ENCODE measurements at regions not wholly inside any gene's neighbourhood (a gene's known extent, or its start where the extent isn't known, plus 50 kb on each side); places are given as distances from the start of the nearest gene placed in this dataset.

- H3K27me3 ChIP-seq (ENCODE audit: control insufficient read depth in 3 of 3, insufficient read depth in 3 of 3, low read depth in 1 of 3, low read length in 3 of 3): no peaks in the 10 kb centered on the region
- H3K9ac ChIP-seq (ENCODE audit: low read depth, low read length, poor library complexity): no peak overlapping the region
- H3K14ac ChIP-seq (ENCODE audit: low read length): no peak overlapping the region
- no peak overlapping the region for H2AFZ ChIP-seq (ENCODE audit: low read length)
- no peak overlapping the region for H4K91ac ChIP-seq (ENCODE audit: low read depth, low read length, poor library complexity)
- no peak for DNase-seq (ENCODE audit: low spot score)
- no peak overlapping the region for H2BK15ac ChIP-seq (ENCODE audit: low read length)
- no peak overlapping the region for H4K8ac ChIP-seq (ENCODE audit: low read depth, low read length)
- H3K23ac ChIP-seq (ENCODE audit: low read depth, low read length, poor library complexity): no peak overlapping the region
- H2BK5ac ChIP-seq (ENCODE audit: low read length): no peak overlapping the region
- H3K4me2 ChIP-seq (ENCODE audit: insufficient read depth, low read length, poor library complexity, severe bottlenecking): no peak overlapping the region
- no peak overlapping the region for H2BK12ac ChIP-seq (ENCODE audit: low read length)
- H3K36me3 ChIP-seq (replicated peaks in 1 of 2; ENCODE audit: control insufficient read depth in 2 of 2, insufficient read depth in 2 of 2, low read length in 2 of 2): no peaks in the 10 kb centered on the region
- no CpG with 5 or more reads among the region's 2 CpGs for WGBS, 2 donors (ENCODE audit: extremely low coverage in 2 of 2, insufficient read length in 2 of 2, insufficient replicate concordance in 1 of 2)
- H3K18ac ChIP-seq (ENCODE audit: low read length): no peak overlapping the region
- no peak overlapping the region for H2BK120ac ChIP-seq (ENCODE audit: low read depth, low read length)
- H3K9me3 ChIP-seq (replicated peaks in 1 of 2; ENCODE audit: control insufficient read depth in 2 of 2, insufficient read depth in 1 of 2, low read depth in 1 of 2, low read length in 2 of 2): no peaks in the 10 kb centered on the region
- H3K79me1 ChIP-seq (ENCODE audit: low read depth, low read length): no peaks in the 10 kb centered on the region
- H3K4me1 ChIP-seq (ENCODE audit: control insufficient read depth in 2 of 2, insufficient read depth in 1 of 2, low read depth in 1 of 2, low read length in 2 of 2): no peaks in the 10 kb centered on the region
- H3K4me3 ChIP-seq (ENCODE audit: low read length in 2 of 2): no peak overlapping the region
- H3K27ac ChIP-seq (replicated peaks; ENCODE audit: low read length): no peak overlapping the region
- no peak overlapping the region for H3K4ac ChIP-seq (ENCODE audit: low read length)
- H2AK5ac ChIP-seq (ENCODE audit: low read depth, low read length): no peak overlapping the region
These were observed 143.2 kb downstream of the RAP2B start for GRCh38 chr3:153305189-153305588.

GRCh38 chr3:153311541-153311940 is 149.5 kb downstream of the RAP2B start:
- H2BK5ac ChIP-seq (ENCODE audit: low read length): no peak overlapping the region
- no peak overlapping the region for H3K4me3 ChIP-seq (ENCODE audit: low read length in 2 of 2)
- no peak overlapping the region for H2AK5ac ChIP-seq (ENCODE audit: low read depth, low read length)
- H3K9ac ChIP-seq (ENCODE audit: low read depth, low read length, poor library complexity): no peak overlapping the region
- no peak overlapping the region for H4K91ac ChIP-seq (ENCODE audit: low read depth, low read length, poor library complexity)
- no peak for DNase-seq (ENCODE audit: low spot score)
- WGBS, 2 donors (ENCODE audit: extremely low coverage in 2 of 2, insufficient read length in 2 of 2, insufficient replicate concordance in 1 of 2): no CpG with 5 or more reads among the region's 1 CpG
- H3K4me1 ChIP-seq (ENCODE audit: control insufficient read depth in 2 of 2, insufficient read depth in 1 of 2, low read depth in 1 of 2, low read length in 2 of 2): no peaks in the 10 kb centered on the region
- H2BK12ac ChIP-seq (ENCODE audit: low read length): no peak overlapping the region
- no peak overlapping the region for H3K23ac ChIP-seq (ENCODE audit: low read depth, low read length, poor library complexity)
- H3K9me3 ChIP-seq (replicated peaks in 1 of 2; ENCODE audit: control insufficient read depth in 2 of 2, insufficient read depth in 1 of 2, low read depth in 1 of 2, low read length in 2 of 2): no peaks in the 10 kb centered on the region
- H3K27ac ChIP-seq (replicated peaks; ENCODE audit: low read length): no peak overlapping the region
- H4K8ac ChIP-seq (ENCODE audit: low read depth, low read length): no peak overlapping the region
- H3K4me2 ChIP-seq (ENCODE audit: insufficient read depth, low read length, poor library complexity, severe bottlenecking): no peak overlapping the region
- no peak overlapping the region for H3K18ac ChIP-seq (ENCODE audit: low read length)
- no peak overlapping the region for H3K4ac ChIP-seq (ENCODE audit: low read length)
- H2AFZ ChIP-seq (ENCODE audit: low read length): no peak overlapping the region
- H3K27me3 ChIP-seq (ENCODE audit: control insufficient read depth in 3 of 3, insufficient read depth in 3 of 3, low read depth in 1 of 3, low read length in 3 of 3): no peaks in the 10 kb centered on the region
- H2BK120ac ChIP-seq (ENCODE audit: low read depth, low read length): no peak overlapping the region
- H2BK15ac ChIP-seq (ENCODE audit: low read length): no peak overlapping the region
- no peaks in the 10 kb centered on the region for H3K79me1 ChIP-seq (ENCODE audit: low read depth, low read length)
- H3K14ac ChIP-seq (ENCODE audit: low read length): no peak overlapping the region
- no peaks in the 10 kb centered on the region for H3K36me3 ChIP-seq (replicated peaks in 1 of 2; ENCODE audit: control insufficient read depth in 2 of 2, insufficient read depth in 2 of 2, low read length in 2 of 2)

GRCh38 chr3:153313302-153313965 is 151.4 kb downstream of the RAP2B start:
- no peak overlapping the region for H3K27ac ChIP-seq (replicated peaks; ENCODE audit: low read length)
- H2BK12ac ChIP-seq (ENCODE audit: low read length): no peak overlapping the region
- no peak overlapping the region for H3K4ac ChIP-seq (ENCODE audit: low read length)
- DNase-seq (ENCODE audit: low spot score): no peak
- H3K14ac ChIP-seq (ENCODE audit: low read length): no peak overlapping the region
- no peaks in the 10 kb centered on the region for H3K9me3 ChIP-seq (replicated peaks in 1 of 2; ENCODE audit: control insufficient read depth in 2 of 2, insufficient read depth in 1 of 2, low read depth in 1 of 2, low read length in 2 of 2)
- no peak overlapping the region for H2AK5ac ChIP-seq (ENCODE audit: low read depth, low read length)
- H2BK120ac ChIP-seq (ENCODE audit: low read depth, low read length): no peak overlapping the region
- no peak overlapping the region for H4K8ac ChIP-seq (ENCODE audit: low read depth, low read length)
- no peaks in the 10 kb centered on the region for H3K27me3 ChIP-seq (ENCODE audit: control insufficient read depth in 3 of 3, insufficient read depth in 3 of 3, low read depth in 1 of 3, low read length in 3 of 3)
- no CpG with 5 or more reads among the region's 1 CpG for WGBS, 2 donors (ENCODE audit: extremely low coverage in 2 of 2, insufficient read length in 2 of 2, insufficient replicate concordance in 1 of 2)
- no peak overlapping the region for H3K4me3 ChIP-seq (ENCODE audit: low read length in 2 of 2)
- H2BK15ac ChIP-seq (ENCODE audit: low read length): no peak overlapping the region
- no peak overlapping the region for H3K4me2 ChIP-seq (ENCODE audit: insufficient read depth, low read length, poor library complexity, severe bottlenecking)
- no peak overlapping the region for H3K23ac ChIP-seq (ENCODE audit: low read depth, low read length, poor library complexity)
- no peak overlapping the region for H4K91ac ChIP-seq (ENCODE audit: low read depth, low read length, poor library complexity)
- no peaks in the 10 kb centered on the region for H3K79me1 ChIP-seq (ENCODE audit: low read depth, low read length)
- no peaks in the 10 kb centered on the region for H3K4me1 ChIP-seq (ENCODE audit: control insufficient read depth in 2 of 2, insufficient read depth in 1 of 2, low read depth in 1 of 2, low read length in 2 of 2)
- H2BK5ac ChIP-seq (ENCODE audit: low read length): no peak overlapping the region
- no peak overlapping the region for H3K9ac ChIP-seq (ENCODE audit: low read depth, low read length, poor library complexity)
- H2AFZ ChIP-seq (ENCODE audit: low read length): peak overlapping the region; percentile 16
- no peaks in the 10 kb centered on the region for H3K36me3 ChIP-seq (replicated peaks in 1 of 2; ENCODE audit: control insufficient read depth in 2 of 2, insufficient read depth in 2 of 2, low read length in 2 of 2)
- no peak overlapping the region for H3K18ac ChIP-seq (ENCODE audit: low read length)

GRCh38 chr3:153314038-153314437 is 152.0 kb downstream of the RAP2B start:
- no peak overlapping the region for H3K4me3 ChIP-seq (ENCODE audit: low read length in 2 of 2)
- no peak for DNase-seq (ENCODE audit: low spot score)
- H3K36me3 ChIP-seq (replicated peaks in 1 of 2; ENCODE audit: control insufficient read depth in 2 of 2, insufficient read depth in 2 of 2, low read length in 2 of 2): no peaks in the 10 kb centered on the region
- H3K4me2 ChIP-seq (ENCODE audit: insufficient read depth, low read length, poor library complexity, severe bottlenecking): no peak overlapping the region
- no peak overlapping the region for H3K27ac ChIP-seq (replicated peaks; ENCODE audit: low read length)
- no peak overlapping the region for H3K14ac ChIP-seq (ENCODE audit: low read length)
- no peak overlapping the region for H4K91ac ChIP-seq (ENCODE audit: low read depth, low read length, poor library complexity)
- H3K9me3 ChIP-seq (replicated peaks in 1 of 2; ENCODE audit: control insufficient read depth in 2 of 2, insufficient read depth in 1 of 2, low read depth in 1 of 2, low read length in 2 of 2): no peaks in the 10 kb centered on the region
- H3K18ac ChIP-seq (ENCODE audit: low read length): no peak overlapping the region
- H3K4ac ChIP-seq (ENCODE audit: low read length): no peak overlapping the region
- no peak overlapping the region for H2AK5ac ChIP-seq (ENCODE audit: low read depth, low read length)
- no CpG with 5 or more reads among the region's 1 CpG for WGBS, 2 donors (ENCODE audit: extremely low coverage in 2 of 2, insufficient read length in 2 of 2, insufficient replicate concordance in 1 of 2)
- no peaks in the 10 kb centered on the region for H3K79me1 ChIP-seq (ENCODE audit: low read depth, low read length)
- H2BK5ac ChIP-seq (ENCODE audit: low read length): no peak overlapping the region
- H3K4me1 ChIP-seq (ENCODE audit: control insufficient read depth in 2 of 2, insufficient read depth in 1 of 2, low read depth in 1 of 2, low read length in 2 of 2): no peaks in the 10 kb centered on the region
- no peaks in the 10 kb centered on the region for H3K27me3 ChIP-seq (ENCODE audit: control insufficient read depth in 3 of 3, insufficient read depth in 3 of 3, low read depth in 1 of 3, low read length in 3 of 3)
- H3K9ac ChIP-seq (ENCODE audit: low read depth, low read length, poor library complexity): no peak overlapping the region
- no peak overlapping the region for H2BK120ac ChIP-seq (ENCODE audit: low read depth, low read length)
- no peak overlapping the region for H4K8ac ChIP-seq (ENCODE audit: low read depth, low read length)
- no peak overlapping the region for H2BK12ac ChIP-seq (ENCODE audit: low read length)
- peak overlapping the region; percentile 16 for H2AFZ ChIP-seq (ENCODE audit: low read length)
- no peak overlapping the region for H3K23ac ChIP-seq (ENCODE audit: low read depth, low read length, poor library complexity)
- H2BK15ac ChIP-seq (ENCODE audit: low read length): no peak overlapping the region
